ENCODE measurements at regions not wholly inside any gene's neighbourhood (a gene's known extent, or its start where the extent isn't known, plus 50 kb on each side); places are given as distances from the start of the nearest gene placed in this dataset.
A peak's percentile ranks its signal among the peaks of the same experiment; 100 is the strongest.

DNA sequence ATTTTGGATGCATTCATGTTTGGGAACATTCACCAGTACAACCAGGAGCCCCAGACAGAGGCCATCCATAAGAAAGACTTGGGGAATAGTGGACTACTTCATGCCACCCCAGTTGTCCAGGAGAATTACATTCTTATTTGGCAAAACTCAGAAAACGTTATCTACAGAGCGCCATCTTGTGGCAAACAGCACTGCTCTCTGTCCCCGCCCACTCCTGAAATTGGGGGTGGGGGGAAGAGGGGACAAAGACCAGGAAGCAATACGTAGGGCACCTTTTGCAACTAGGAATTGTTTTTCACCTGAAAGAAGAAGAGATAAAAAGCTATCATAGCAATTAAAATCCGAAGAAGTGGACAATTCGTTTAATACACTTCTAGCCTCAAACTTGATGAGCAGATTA lies 134.6 kb upstream of the MGMT start:
- WGBS: 54% methylated on average over 5 of the region's 6 CpGs
- no peak overlapping the region for H2AFZ ChIP-seq (ENCODE audit: low read depth, low read length)

DNA sequence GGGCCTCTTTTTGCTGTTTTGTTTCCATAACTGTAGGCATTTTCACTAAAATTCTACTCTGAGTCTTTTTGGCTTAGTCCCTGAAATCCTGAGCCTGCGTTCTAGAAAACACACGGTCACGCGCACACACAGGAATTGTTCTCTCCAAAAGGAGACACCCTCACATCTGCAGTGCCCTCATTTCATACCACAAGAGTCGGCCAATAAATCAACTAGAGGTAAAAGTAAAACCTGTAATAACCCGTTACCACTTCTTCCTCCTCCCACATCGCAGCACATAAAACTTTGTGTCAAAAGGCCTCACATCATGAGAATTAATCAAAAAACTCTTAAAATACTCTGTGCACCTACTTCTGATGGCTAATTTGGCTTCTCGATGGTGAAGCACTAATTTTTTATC lies 133.3 kb upstream of the MGMT start:
- no peak overlapping the region for H4K8ac ChIP-seq (ENCODE audit: low read length)
- H2BK120ac ChIP-seq (ENCODE audit: low read depth, low read length): no peak overlapping the region
- no peak overlapping the region for H3K4ac ChIP-seq (ENCODE audit: low read depth in 1 of 2, low read length in 2 of 2)
- H3K36me3 ChIP-seq (ENCODE audit: control insufficient read depth in 1 of 2, insufficient read depth in 2 of 2, low read depth in 1 of 2, low read length in 2 of 2): no peaks in the 10 kb centered on the region
- H3K9ac ChIP-seq (ENCODE audit: low read length): no peak overlapping the region
- no peak overlapping the region for H2AK5ac ChIP-seq (ENCODE audit: low read length, severe bottlenecking)
- WGBS: 91% methylated on average over 8 of the region's 8 CpGs
- no peak overlapping the region for H3K14ac ChIP-seq (ENCODE audit: low read length in 2 of 2)
- H2AFZ ChIP-seq (ENCODE audit: low read depth, low read length): no peak overlapping the region
- H2BK15ac ChIP-seq (ENCODE audit: low read depth, poor library complexity, severe bottlenecking): no peak overlapping the region
- no peak overlapping the region for H3K4me2 ChIP-seq (ENCODE audit: low read length, poor library complexity, severe bottlenecking)
- peaks cover 0 to 14% of the 10 kb centered on the region in 2 experiments for H3K27me3 ChIP-seq (ENCODE audit: control insufficient read depth in 1 of 2, insufficient read depth in 1 of 2, low read length in 2 of 2)
- no peak overlapping the region for H3K18ac ChIP-seq (ENCODE audit: low read depth in 1 of 2, low read length in 2 of 2)
- H4K91ac ChIP-seq (ENCODE audit: low read length): no peak overlapping the region
- H3K23ac ChIP-seq (ENCODE audit: low read length in 2 of 2): no peak overlapping the region
- no peak overlapping the region for H2BK5ac ChIP-seq (ENCODE audit: low read depth, low read length, poor library complexity, severe bottlenecking)
- H3K9me3 ChIP-seq (ENCODE audit: control insufficient read depth, low read length): no peaks in the 10 kb centered on the region
- no peaks in the 10 kb centered on the region for H3K79me1 ChIP-seq (replicated peaks; ENCODE audit: low read length, poor library complexity, severe bottlenecking)
- no peak for DNase-seq
- no peak overlapping the region for H3K27ac ChIP-seq (ENCODE audit: low read length, poor library complexity, severe bottlenecking)
- no peak overlapping the region for H3K4me3 ChIP-seq (ENCODE audit: insufficient read depth in 1 of 2, low read depth in 1 of 2, low read length in 2 of 2)
- no peak overlapping the region for H2BK12ac ChIP-seq (ENCODE audit: low read length in 2 of 2)
- H3K4me1 ChIP-seq (ENCODE audit: control insufficient read depth, insufficient read depth, low read depth, low read length): no peaks in the 10 kb centered on the region

More for the DNA sequence above, 134.6 kb upstream of the MGMT start:
- Histone ChIP-seq H3K27me3 (ENCODE audit: control insufficient read depth in 1 of 2, insufficient read depth in 1 of 2, low read length in 2 of 2) (peaks cover 0 to 14% of the 10 kb centered on the region in 2 experiments), H3K4me2 (ENCODE audit: low read length, poor library complexity, severe bottlenecking) (no peak overlapping the region), H4K8ac (ENCODE audit: low read length) (no peak overlapping the region), H3K9me3 (ENCODE audit: control insufficient read depth, low read length) (no peaks in the 10 kb centered on the region), H2BK5ac (ENCODE audit: low read depth, low read length, poor library complexity, severe bottlenecking) (no peak overlapping the region), H3K18ac (ENCODE audit: low read depth in 1 of 2, low read length in 2 of 2) (no peak overlapping the region), H3K23ac (ENCODE audit: low read length in 2 of 2) (no peak overlapping the region), H2BK15ac (ENCODE audit: low read depth, poor library complexity, severe bottlenecking) (no peak overlapping the region), H3K9ac (ENCODE audit: low read length) (no peak overlapping the region), H2BK120ac (ENCODE audit: low read depth, low read length) (no peak overlapping the region), H3K4me1 (ENCODE audit: control insufficient read depth, insufficient read depth, low read depth, low read length) (no peaks in the 10 kb centered on the region), H3K14ac (ENCODE audit: low read length in 2 of 2) (no peak overlapping the region), H2AK5ac (ENCODE audit: low read length, severe bottlenecking) (no peak overlapping the region), H3K27ac (ENCODE audit: low read length, poor library complexity, severe bottlenecking) (no peak overlapping the region), H3K4ac (ENCODE audit: low read depth in 1 of 2, low read length in 2 of 2) (no peak overlapping the region), H2BK12ac (ENCODE audit: low read length in 2 of 2) (no peak overlapping the region), H3K79me1 (replicated peaks; ENCODE audit: low read length, poor library complexity, severe bottlenecking) (no peaks in the 10 kb centered on the region), H3K4me3 (ENCODE audit: insufficient read depth in 1 of 2, low read depth in 1 of 2, low read length in 2 of 2) (no peak overlapping the region), H3K36me3 (ENCODE audit: control insufficient read depth in 1 of 2, insufficient read depth in 2 of 2, low read depth in 1 of 2, low read length in 2 of 2) (no peaks in the 10 kb centered on the region), H4K91ac (ENCODE audit: low read length) (no peak overlapping the region)
- DNase-seq: peak; percentile 12

DNA sequence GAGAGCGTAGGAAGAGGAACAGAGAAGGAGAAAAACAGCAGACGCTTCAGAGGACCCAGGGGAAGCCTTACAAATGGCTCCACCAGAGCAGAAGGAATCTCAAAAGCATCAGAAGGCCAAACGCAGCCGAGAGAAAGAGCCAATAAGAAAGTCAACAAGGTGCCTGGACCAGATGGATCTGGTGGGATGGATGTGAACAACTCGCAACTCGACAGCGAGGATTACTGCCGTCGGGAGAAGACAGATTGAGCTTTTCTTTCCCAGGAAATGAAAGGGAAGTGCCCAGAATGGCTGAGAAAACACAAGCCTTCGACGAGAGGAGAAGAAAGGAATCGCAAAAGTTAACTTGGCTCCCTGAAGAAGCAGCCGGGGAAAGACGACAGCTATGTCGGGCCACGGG lies 132.8 kb upstream of the MGMT start:
- Histone ChIP-seq H3K9me3 (ENCODE audit: control insufficient read depth, low read length) (no peaks in the 10 kb centered on the region), H2BK5ac (ENCODE audit: low read depth, low read length, poor library complexity, severe bottlenecking) (no peak overlapping the region), H3K4me1 (ENCODE audit: control insufficient read depth, insufficient read depth, low read depth, low read length) (no peaks in the 10 kb centered on the region), H3K4me3 (ENCODE audit: insufficient read depth in 1 of 2, low read depth in 1 of 2, low read length in 2 of 2) (no peak overlapping the region), H4K8ac (ENCODE audit: low read length) (no peak overlapping the region), H2BK120ac (ENCODE audit: low read depth, low read length) (no peak overlapping the region), H3K27ac (ENCODE audit: low read length, poor library complexity, severe bottlenecking) (no peak overlapping the region), H3K9ac (ENCODE audit: low read length) (no peak overlapping the region), H3K4me2 (ENCODE audit: low read length, poor library complexity, severe bottlenecking) (no peak overlapping the region), H3K27me3 (ENCODE audit: control insufficient read depth in 1 of 2, insufficient read depth in 1 of 2, low read length in 2 of 2) (peaks cover 0 to 14% of the 10 kb centered on the region in 2 experiments), H3K23ac (ENCODE audit: low read length in 2 of 2) (no peak overlapping the region), H2AK5ac (ENCODE audit: low read length, severe bottlenecking) (no peak overlapping the region), H3K79me1 (replicated peaks; ENCODE audit: low read length, poor library complexity, severe bottlenecking) (no peaks in the 10 kb centered on the region), H3K14ac (ENCODE audit: low read length in 2 of 2) (no peak overlapping the region), H3K4ac (ENCODE audit: low read depth in 1 of 2, low read length in 2 of 2) (no peak overlapping the region), H2AFZ (ENCODE audit: low read depth, low read length) (no peak overlapping the region), H2BK15ac (ENCODE audit: low read depth, poor library complexity, severe bottlenecking) (no peak overlapping the region), H3K18ac (ENCODE audit: low read depth in 1 of 2, low read length in 2 of 2) (no peak overlapping the region), H2BK12ac (ENCODE audit: low read length in 2 of 2) (no peak overlapping the region), H3K36me3 (ENCODE audit: control insufficient read depth in 1 of 2, insufficient read depth in 2 of 2, low read depth in 1 of 2, low read length in 2 of 2) (no peaks in the 10 kb centered on the region), H4K91ac (ENCODE audit: low read length) (no peak overlapping the region)
- no peak for DNase-seq
- WGBS: 83% methylated on average over 16 of the region's 16 CpGs

DNA sequence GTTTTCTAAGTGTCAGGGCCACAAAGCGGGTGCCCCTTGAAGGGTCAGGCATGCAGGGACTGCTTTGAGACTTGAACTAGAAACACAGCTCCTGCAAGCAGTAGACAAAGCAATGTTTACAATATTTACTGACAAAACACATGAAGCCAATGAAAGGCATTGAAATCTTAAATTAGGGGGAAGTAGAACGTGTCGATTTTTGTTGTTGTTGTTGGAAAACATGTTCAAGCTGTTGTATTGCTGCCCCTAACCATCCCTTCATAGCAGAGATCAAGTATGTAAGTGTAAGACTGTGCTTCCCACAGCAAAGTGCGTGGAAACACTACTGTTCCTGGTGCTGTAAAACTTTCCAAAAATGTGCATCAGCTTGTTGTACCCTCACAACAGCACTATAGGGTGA lies 131.6 kb upstream of the MGMT start:
- Histone ChIP-seq H3K9ac (ENCODE audit: low read length) (no peak overlapping the region), H3K27me3 (ENCODE audit: control insufficient read depth in 1 of 2, insufficient read depth in 1 of 2, low read length in 2 of 2) (peaks cover 0 to 6% of the 10 kb centered on the region in 2 experiments), H2BK12ac (ENCODE audit: low read length in 2 of 2) (no peak overlapping the region), H2BK15ac (ENCODE audit: low read depth, poor library complexity, severe bottlenecking) (no peak overlapping the region), H3K14ac (ENCODE audit: low read length in 2 of 2) (no peak overlapping the region), H2BK120ac (ENCODE audit: low read depth, low read length) (no peak overlapping the region), H2AK5ac (ENCODE audit: low read length, severe bottlenecking) (no peak overlapping the region), H3K9me3 (ENCODE audit: control insufficient read depth, low read length) (no peaks in the 10 kb centered on the region), H3K36me3 (ENCODE audit: control insufficient read depth in 1 of 2, insufficient read depth in 2 of 2, low read depth in 1 of 2, low read length in 2 of 2) (no peaks in the 10 kb centered on the region), H4K8ac (ENCODE audit: low read length) (no peak overlapping the region), H3K4ac (ENCODE audit: low read depth in 1 of 2, low read length in 2 of 2) (no peak overlapping the region), H3K18ac (ENCODE audit: low read depth in 1 of 2, low read length in 2 of 2) (no peak overlapping the region), H3K27ac (ENCODE audit: low read length, poor library complexity, severe bottlenecking) (no peak overlapping the region), H3K4me3 (ENCODE audit: insufficient read depth in 1 of 2, low read depth in 1 of 2, low read length in 2 of 2) (no peak overlapping the region), H3K4me2 (ENCODE audit: low read length, poor library complexity, severe bottlenecking) (no peak overlapping the region), H2AFZ (ENCODE audit: low read depth, low read length) (no peak overlapping the region), H4K91ac (ENCODE audit: low read length) (no peak overlapping the region), H2BK5ac (ENCODE audit: low read depth, low read length, poor library complexity, severe bottlenecking) (no peak overlapping the region), H3K79me1 (replicated peaks; ENCODE audit: low read length, poor library complexity, severe bottlenecking) (no peaks in the 10 kb centered on the region), H3K23ac (ENCODE audit: low read length in 2 of 2) (no peak overlapping the region), H3K4me1 (ENCODE audit: control insufficient read depth, insufficient read depth, low read depth, low read length) (no peaks in the 10 kb centered on the region)
- DNase-seq: no peak
- 96% methylated on average over 3 of the region's 4 CpGs for WGBS

All from mesenchymal stem cell (in vitro differentiated cells and primary cell).